AG20443 (cell line): ENCODE measurements at regions not wholly inside any gene's neighbourhood (a gene's known extent, or its start where the extent isn't known, plus 50 kb on each side); places are given as distances from the start of the nearest gene placed in this dataset.
A peak's percentile ranks its signal among the peaks of the same experiment; 100 is the strongest.
"Not testable (repeated sequence)": the region's sequence is repeated elsewhere in the genome, so short reads cannot be mapped to it uniquely, and the experiment has no call there.

Experiments
- DNase-seq: peaks from one replicate; pipeline ENCODE4 v3.0.0; 2012; ENCODE audit warnings: low spot score, mixed read lengths

GRCh38 chr1:43108080-43108479 is 64.0 kb downstream of the EBNA1BP2 start:
- DNase-seq, result no peak

- DNase-seq, result no peak
These were observed 64.4 kb downstream of the EBNA1BP2 start for GRCh38 chr1:43107664-43108063.

- DNase-seq, result no peak
These were observed 67.9 kb downstream of the EBNA1BP2 start for GRCh38 chr1:43104027-43104763.

- no peak for DNase-seq
These were observed 71.0 kb downstream of the EBNA1BP2 start for GRCh38 chr1:43101061-43101460.

- no peak for DNase-seq
These were observed 73.9 kb downstream of the EBNA1BP2 start for GRCh38 chr1:43098200-43098599.

GRCh38 chr1:43096528-43096927 is 75.6 kb downstream of the EBNA1BP2 start:
- DNase-seq, result not testable (repeated sequence)

- not testable (repeated sequence) for DNase-seq
These were observed 81.3 kb downstream of the EBNA1BP2 start for GRCh38 chr1:43090812-43091211.

- not testable (repeated sequence) for DNase-seq
These were observed 81.9 kb downstream of the EBNA1BP2 start for GRCh38 chr1:43090157-43090556.

- DNase-seq, result no peak
These were observed 88.7 kb downstream of the EBNA1BP2 start for GRCh38 chr1:43083375-43083891.

- no peak for DNase-seq
These were observed 89.3 kb downstream of the EBNA1BP2 start for GRCh38 chr1:43082740-43083139.

- no peak for DNase-seq
These were observed 94.8 kb downstream of the EBNA1BP2 start for GRCh38 chr1:43077273-43077672.

GRCh38 chr1:43074709-43075108 is 97.4 kb downstream of the EBNA1BP2 start:
- DNase-seq, result no peak

GRCh38 chr1:43074244-43074643 is 97.8 kb downstream of the EBNA1BP2 start:
- DNase-seq, result no peak

- DNase-seq, result peak; percentile 84
These were observed 98.4 kb downstream of the EBNA1BP2 start for GRCh38 chr1:43073490-43074230.

GRCh38 chr1:43072314-43072713 is 99.8 kb downstream of the EBNA1BP2 start:
- no peak for DNase-seq

GRCh38 chr1:43071241-43071640 is 100.8 kb downstream of the EBNA1BP2 start:
- DNase-seq, result no peak

- DNase-seq, result no peak
These were observed 102.5 kb downstream of the EBNA1BP2 start for GRCh38 chr1:43069461-43070050.

- no peak for DNase-seq
These were observed 103.2 kb downstream of the EBNA1BP2 start for GRCh38 chr1:43068911-43069310.

GRCh38 chr1:43067977-43068751 is 103.9 kb downstream of the EBNA1BP2 start:
- peak; percentile 49 for DNase-seq

- DNase-seq, result no peak
These were observed 104.8 kb downstream of the EBNA1BP2 start for GRCh38 chr1:43067233-43067745.

- DNase-seq, result no peak
These were observed 105.5 kb downstream of the EBNA1BP2 start for GRCh38 chr1:43066578-43066977.
